Skeletal muscle cell (primary cell): ENCODE measurements at regions not wholly inside any gene's neighbourhood (a gene's known extent, or its start where the extent isn't known, plus 50 kb on each side); places are given as distances from the start of the nearest gene placed in this dataset.
A peak's percentile ranks its signal among the peaks of the same experiment; 100 is the strongest.
"Not testable (repeated sequence)": the region's sequence is repeated elsewhere in the genome, so short reads cannot be mapped to it uniquely, and the experiment has no call there.

Experiments
- DNase-seq: peaks from one replicate; pipeline ENCODE4 v3.0.0-alpha.2; 2010; ENCODE audit warnings: low read depth
- H3K4me3 ChIP-seq: 2 replicates; pipeline ENCODE4 v1.5.1; 2011; ENCODE audit warnings: low read depth, mild to moderate bottlenecking, control low read depth, low read length, moderate library complexity

GRCh38 chr2:234377761-234378391 is 119.0 kb downstream of the ARL4C start:
- peak; percentile 72 for DNase-seq
- H3K4me3 ChIP-seq: no peak overlapping the region

GRCh38 chr2:234376229-234376628 is 120.7 kb downstream of the ARL4C start:
- no peak overlapping the region for H3K4me3 ChIP-seq
- no peak for DNase-seq

DNA sequence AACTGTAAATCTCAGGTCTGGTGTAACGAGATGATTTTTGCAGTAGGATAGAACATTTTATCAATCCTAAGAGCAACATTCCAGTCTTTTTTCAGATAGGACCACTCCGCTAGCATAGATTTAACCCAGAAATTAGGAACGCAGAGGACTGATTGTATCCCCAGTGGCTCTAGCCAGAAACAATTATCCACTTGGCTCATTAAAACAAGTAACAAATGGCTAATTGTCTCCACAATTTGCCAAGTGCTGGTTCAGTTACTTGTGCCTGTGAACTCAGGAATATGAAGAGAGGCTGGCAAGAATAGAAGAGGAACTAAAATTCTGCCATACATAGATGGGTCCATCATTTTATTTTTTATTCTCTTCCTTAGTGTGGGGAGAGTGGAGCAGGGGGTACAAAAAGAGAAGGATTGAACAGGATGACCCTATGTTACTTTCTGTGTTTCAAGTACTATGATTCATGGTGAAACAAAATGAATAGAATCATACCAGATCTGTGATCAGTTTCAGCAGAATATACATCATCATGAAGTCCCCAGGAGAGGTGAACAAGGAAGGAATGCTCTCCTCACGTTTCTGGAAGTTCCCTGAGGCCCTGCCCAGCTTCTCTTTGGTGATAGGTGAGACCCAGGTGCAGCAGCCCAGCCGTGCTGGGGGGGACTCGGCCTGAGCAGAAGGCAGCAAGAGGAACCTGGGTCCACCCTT is 121.6 kb downstream of the ARL4C start:
- no peak for DNase-seq
- no peak overlapping the region for H3K4me3 ChIP-seq

- no peak for DNase-seq
- no peak overlapping the region for H3K4me3 ChIP-seq
These were observed 122.1 kb downstream of the ARL4C start for GRCh38 chr2:234374736-234375135.

GRCh38 chr2:234374150-234374508 is 122.8 kb downstream of the ARL4C start:
- no peak overlapping the region for H3K4me3 ChIP-seq
- no peak for DNase-seq

- H3K4me3 ChIP-seq: no peak overlapping the region
- DNase-seq: no peak
These were observed 123.3 kb downstream of the ARL4C start for GRCh38 chr2:234373481-234374149.

- no peak for DNase-seq
- H3K4me3 ChIP-seq: no peak overlapping the region
These were observed 123.8 kb downstream of the ARL4C start for GRCh38 chr2:234373060-234373459.

- no peak for DNase-seq
- no peak overlapping the region for H3K4me3 ChIP-seq
These were observed 124.4 kb downstream of the ARL4C start for GRCh38 chr2:234372506-234372905.

DNA sequence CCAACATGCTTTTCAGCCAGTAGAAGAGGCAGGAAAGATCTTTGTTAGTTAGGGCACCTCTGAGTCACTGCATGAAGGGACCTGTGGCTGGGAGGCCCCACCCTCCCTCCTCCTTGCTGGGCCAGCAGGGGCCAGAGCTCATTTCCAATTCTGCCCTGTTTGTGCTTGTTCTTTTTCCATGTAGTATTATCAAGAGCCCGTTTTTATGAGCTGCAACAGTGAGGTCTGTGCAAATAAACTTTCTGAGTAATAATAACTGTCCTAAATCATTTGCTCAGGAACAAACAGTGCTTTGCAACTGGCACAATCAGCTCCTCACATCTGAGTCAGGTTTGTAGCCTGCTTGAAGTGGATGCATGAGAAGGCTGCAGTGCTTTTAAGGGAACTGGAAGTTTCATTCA is 128.0 kb downstream of the ARL4C start:
- DNase-seq: peak; percentile 19
- H3K4me3 ChIP-seq: no peak overlapping the region

DNA sequence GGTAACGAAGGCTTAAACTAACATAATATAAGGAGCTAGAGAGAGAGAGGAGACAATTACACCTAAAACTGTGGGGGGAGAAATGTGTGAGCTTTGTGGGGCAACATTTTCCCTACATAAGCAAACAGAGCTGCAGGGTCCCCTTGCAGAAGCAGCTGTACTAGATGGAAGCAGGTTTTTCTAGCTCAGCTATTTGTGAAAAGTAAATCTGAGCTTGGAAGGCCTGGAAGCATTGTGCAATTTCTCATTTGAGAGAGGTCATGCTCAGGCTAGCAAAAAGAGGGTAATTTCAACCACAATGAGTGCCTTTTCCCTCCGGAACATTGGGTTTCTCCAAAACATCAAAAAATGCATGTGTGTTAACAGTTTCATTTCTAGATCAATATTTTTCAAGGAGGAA is 130.0 kb downstream of the ARL4C start:
- DNase-seq: no peak
- H3K4me3 ChIP-seq: no peak overlapping the region

DNA sequence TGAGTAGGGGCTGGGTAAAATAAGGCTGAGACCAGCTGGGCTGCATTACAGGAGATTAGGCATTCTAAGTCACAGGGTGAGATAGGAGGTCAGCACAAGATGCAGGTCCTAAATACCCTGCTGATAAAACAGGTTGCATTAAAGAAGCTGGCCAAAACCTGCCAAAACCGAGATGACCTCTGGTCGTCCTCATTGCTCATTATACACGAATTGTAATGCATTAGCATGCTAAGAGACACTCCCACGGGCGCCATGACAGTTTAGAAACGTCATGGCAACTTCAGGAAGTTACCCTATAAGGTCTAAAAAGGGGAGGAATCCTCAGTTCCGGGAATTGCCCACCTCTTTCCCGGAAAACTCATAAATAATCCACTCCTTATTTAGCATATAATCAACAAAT is 132.2 kb downstream of the ARL4C start:
- no peak for DNase-seq
- H3K4me3 ChIP-seq: no peak overlapping the region

DNA sequence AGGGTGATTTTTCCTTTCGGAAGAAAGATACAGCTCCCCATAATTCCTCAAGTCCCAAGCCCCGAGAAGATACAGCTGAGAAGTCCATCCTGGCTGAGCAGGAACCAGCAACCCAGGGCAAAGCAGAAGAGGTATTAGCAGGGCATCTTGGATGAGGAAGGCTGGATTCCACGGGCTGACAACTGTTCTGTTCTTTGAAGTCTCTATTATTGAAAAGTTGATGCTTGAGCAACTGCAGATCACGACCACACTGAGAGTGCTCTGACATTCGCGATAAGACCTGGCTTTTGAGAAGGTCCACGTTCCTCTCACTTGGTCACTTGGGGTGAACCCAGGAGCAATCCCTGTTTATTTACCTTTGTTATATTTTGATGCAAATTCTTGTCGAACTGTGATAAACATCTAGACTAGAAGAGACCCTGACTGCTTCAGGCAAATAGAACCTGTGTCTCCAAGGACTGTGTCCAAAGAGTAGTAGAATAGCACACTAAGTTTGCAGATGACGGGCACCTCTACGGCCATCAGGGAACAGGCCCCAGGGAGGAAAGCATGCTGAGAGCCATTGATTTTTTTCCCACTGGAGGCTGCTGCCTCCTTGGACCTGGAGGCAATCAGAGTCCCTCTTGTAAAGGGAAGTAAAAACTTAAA is 133.1 kb downstream of the ARL4C start:
- H3K4me3 ChIP-seq: no peak overlapping the region
- DNase-seq: no peak

DNA sequence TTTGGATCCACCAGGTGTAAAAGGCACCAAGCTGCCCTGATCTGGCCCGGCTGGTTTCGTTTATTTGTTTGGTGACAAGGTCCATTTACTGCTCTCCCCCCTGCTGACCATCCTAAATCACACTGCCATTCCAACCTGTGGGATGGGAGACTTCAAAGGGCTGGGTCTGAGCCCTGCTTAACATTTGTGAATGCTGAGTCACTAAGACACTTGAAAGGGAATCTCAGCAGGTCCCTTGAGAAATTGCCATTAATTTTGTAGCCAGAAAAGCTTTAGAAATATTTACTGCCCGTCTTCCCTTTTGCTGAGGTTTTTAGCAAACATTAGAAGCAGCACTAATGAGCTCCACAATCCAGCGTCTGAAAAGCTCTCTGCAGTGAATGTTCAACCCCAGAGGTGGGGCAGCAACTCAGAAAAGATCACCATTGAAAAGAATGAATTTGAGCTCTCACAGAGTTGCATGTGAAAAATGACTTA is 133.8 kb downstream of the ARL4C start:
- H3K4me3 ChIP-seq: no peak overlapping the region

GRCh38 chr2:234360313-234360975 is 136.4 kb downstream of the ARL4C start:
- not testable (repeated sequence) for DNase-seq

More for the DNA sequence above, 133.8 kb downstream of the ARL4C start:
- no peak for DNase-seq

GRCh38 chr2:234357666-234358065 is 139.2 kb downstream of the ARL4C start:
- no peak for DNase-seq
- H3K4me3 ChIP-seq: no peak overlapping the region

More at GRCh38 chr2:234360313-234360975, 136.4 kb downstream of the ARL4C start:
- not testable (repeated sequence) for H3K4me3 ChIP-seq

GRCh38 chr2:234355808-234356365 is 141.0 kb downstream of the ARL4C start:
- no peak for DNase-seq
- no peak overlapping the region for H3K4me3 ChIP-seq

DNA sequence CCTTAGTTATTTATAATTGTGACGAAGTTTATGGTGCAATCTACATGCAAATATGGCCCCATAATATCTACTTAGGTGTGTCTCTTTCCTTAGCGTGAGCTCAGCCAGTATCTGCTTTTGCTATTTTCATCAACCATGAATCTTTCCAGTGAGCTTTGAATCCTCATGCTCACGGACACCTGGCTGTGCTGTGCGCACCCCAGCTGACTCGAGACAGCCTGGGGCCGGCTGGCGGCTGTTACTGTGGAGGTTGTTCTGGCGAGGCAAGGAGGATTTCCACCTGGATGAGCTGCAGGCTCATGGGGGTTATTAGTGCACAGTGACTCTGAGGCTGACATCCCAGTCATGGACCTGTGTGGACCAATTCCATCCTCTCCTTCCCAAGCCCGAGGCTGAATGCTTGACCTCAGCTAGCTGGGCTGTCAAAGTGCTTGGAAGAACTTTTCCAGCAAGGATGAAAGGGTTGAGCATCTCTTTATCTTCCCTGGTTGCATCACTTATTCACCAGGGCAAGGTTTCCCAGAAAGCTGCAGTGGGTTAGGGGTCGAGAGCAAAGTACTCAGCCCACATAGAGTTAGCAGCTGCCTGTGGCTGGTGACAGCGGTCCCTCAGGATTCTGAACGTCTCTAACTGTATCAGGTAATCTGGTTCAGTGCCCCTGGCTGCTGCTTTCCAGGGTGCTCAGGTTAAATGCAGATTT is 141.7 kb downstream of the ARL4C start:
- no peak for DNase-seq

GRCh38 chr2:234352270-234352669 is 144.6 kb downstream of the ARL4C start:
- no peak for DNase-seq
- no peak overlapping the region for H3K4me3 ChIP-seq

More for the DNA sequence above, 141.7 kb downstream of the ARL4C start:
- H3K4me3 ChIP-seq: no peak overlapping the region

- H3K4me3 ChIP-seq, DNase-seq: not testable (repeated sequence)
These were observed 145.0 kb downstream of the ARL4C start for GRCh38 chr2:234351866-234352265.
